Thyroid gland (tissue), 4 donors: ENCODE measurements at regions not wholly inside any gene's neighbourhood (a gene's known extent, or its start where the extent isn't known, plus 50 kb on each side); places are given as distances from the start of the nearest gene placed in this dataset.

Experiments
- DNase-seq, 2 donors: peaks; one replicate each; pipeline ENCODE4 v3.0.0-alpha.2; 2019
- H3K27ac ChIP-seq, 3 donors: fragments of 200-600 bp; sonication (generic); 1 replicate in 2 of 3; 2 replicates in 1 of 3; pipeline ENCODE4 v1.5.1; 2016 to 2019; ENCODE audit warnings: mild to moderate bottlenecking in 1 of 3, moderate library complexity in 1 of 3
- H3K27me3 ChIP-seq: fragments of 200-600 bp; sonication (generic); one replicate; pipeline ENCODE4 v1.5.1; 2019
- H3K36me3 ChIP-seq, 2 donors: fragments of 200-600 bp; sonication (generic); one replicate each; pipeline ENCODE4 v1.5.1; 2016 to 2019
- H3K4me1 ChIP-seq, 2 donors: fragments of 200-600 bp; sonication (generic); one replicate each; pipeline ENCODE4 v1.5.1; 2017 to 2019
- H3K4me3 ChIP-seq, 3 donors: fragments of 200-600 bp; sonication (generic); replicated peaks in 1 of 3; 1 replicate in 2 of 3; 2 replicates in 1 of 3; pipeline ENCODE4 v1.5.1; 2016; ENCODE audit warnings: mild to moderate bottlenecking in 1 of 3
- H3K9me3 ChIP-seq: fragments of 200-600 bp; sonication (generic); one replicate; pipeline ENCODE4 v1.5.1; 2017
- POLR2A ChIP-seq, 2 donors: fragments of 450-650 bp; IDR thresholded peaks; one replicate each; pipeline ENCODE4 v1.6.1; 2017; ENCODE audit warnings: antibody characterized with exemption in 2 of 2, mild to moderate bottlenecking in 2 of 2, moderate library complexity in 1 of 2
- WGBS, 2 donors: methylation state at CpG; one replicate each; pipeline ENCODE4 v1.1.5; 2017; 5-methylcytosine and 5-hydroxymethylcytosine counted together
- intact Hi-C: fragments of 100-400 bp; cut with DNase I; formaldehyde crosslinking; loops from one replicate; pipeline ENCODE4 v1.15.1; 2023
- TF ChIP-seq, protein P1 (sequence below), 6 experiments: fragments of 200-600 bp in 3 of 6; fragments of 450-650 bp in 3 of 6; sonication (generic) in 3 of 6; IDR thresholded peaks; one replicate each; pipeline ENCODE4 v1.5.1; 2016 to 2019; ENCODE audit warnings: antibody characterized with exemption in 6 of 6, mild to moderate bottlenecking in 2 of 6, inconsistent platforms in 1 of 6, moderate library complexity in 1 of 6

DNA sequence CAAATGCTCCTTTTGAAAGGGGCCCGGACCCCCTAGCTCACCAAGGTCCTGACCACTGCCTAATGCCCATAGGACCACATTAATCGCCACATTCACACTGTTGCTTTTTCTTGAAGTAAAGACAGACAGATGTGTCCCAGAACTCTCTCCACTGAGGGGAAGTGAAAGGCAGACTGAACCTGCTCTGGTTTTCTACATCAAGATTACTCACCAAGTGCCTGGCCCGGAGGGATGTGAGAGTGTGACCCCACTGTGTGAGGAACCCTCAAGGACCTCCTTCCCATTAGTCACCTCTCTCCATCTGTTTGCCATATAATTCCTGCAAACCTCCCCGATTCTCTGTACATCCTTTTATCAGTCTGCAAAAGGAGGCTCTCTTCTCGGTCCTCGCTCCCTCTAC, 381.5 kb downstream of the OMA1 start:
- no peak for DNase-seq
- no peak overlapping the region for H3K4me3 ChIP-seq
- WGBS, 2 donors = 84 to 88% methylated on average over 6 of the region's 6 CpGs
- no peaks in the 10 kb centered on the region for H3K9me3 ChIP-seq
- no peaks in the 10 kb centered on the region for H3K36me3 ChIP-seq
- H3K4me1 ChIP-seq = peaks cover 7 to 10% of the 10 kb centered on the region in 2 donors
- no peak overlapping the region for H3K27ac ChIP-seq
- H3K27me3 ChIP-seq = no peaks in the 10 kb centered on the region
- TF ChIP-seq, protein P1, sequence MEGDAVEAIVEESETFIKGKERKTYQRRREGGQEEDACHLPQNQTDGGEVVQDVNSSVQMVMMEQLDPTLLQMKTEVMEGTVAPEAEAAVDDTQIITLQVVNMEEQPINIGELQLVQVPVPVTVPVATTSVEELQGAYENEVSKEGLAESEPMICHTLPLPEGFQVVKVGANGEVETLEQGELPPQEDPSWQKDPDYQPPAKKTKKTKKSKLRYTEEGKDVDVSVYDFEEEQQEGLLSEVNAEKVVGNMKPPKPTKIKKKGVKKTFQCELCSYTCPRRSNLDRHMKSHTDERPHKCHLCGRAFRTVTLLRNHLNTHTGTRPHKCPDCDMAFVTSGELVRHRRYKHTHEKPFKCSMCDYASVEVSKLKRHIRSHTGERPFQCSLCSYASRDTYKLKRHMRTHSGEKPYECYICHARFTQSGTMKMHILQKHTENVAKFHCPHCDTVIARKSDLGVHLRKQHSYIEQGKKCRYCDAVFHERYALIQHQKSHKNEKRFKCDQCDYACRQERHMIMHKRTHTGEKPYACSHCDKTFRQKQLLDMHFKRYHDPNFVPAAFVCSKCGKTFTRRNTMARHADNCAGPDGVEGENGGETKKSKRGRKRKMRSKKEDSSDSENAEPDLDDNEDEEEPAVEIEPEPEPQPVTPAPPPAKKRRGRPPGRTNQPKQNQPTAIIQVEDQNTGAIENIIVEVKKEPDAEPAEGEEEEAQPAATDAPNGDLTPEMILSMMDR (IDR thresholded peaks at IDR 0.05) = no peak
- TF ChIP-seq POLR2A (IDR thresholded peaks at IDR 0.05) = no peak
- intact Hi-C loops = no loop called here

DNA sequence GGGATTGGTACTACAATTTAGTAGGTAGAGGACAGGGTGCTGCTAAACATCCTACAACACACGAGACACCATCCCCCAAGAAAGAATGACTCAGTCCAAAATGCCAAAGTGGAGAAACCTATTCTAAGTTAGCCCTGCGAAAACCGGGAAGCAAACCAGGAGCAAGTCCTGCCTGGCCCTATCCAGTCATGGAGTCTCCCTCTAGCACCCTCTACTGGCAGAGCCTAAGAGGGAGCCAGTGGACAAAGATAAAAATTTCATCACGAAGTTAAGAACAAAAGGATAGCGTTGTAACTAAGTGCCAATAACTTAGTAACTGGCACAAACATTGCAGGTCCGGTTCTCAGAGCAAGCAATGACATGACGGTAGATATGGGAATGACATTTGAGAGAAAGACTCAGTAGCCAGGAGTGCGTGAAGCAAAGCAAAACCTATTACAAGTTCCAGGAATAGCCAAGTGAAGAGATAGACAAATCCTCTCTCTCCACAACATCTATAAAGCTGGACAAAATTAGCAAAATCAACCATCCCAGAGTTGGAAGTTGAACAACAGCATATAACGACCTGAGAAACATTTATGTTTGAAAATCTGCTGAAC, 383.5 kb downstream of the OMA1 start:
- Histone ChIP-seq H3K27me3 (no peaks in the 10 kb centered on the region), H3K4me1 (peaks cover 7 to 10% of the 10 kb centered on the region in 2 donors), H3K36me3 (no peaks in the 10 kb centered on the region), H3K27ac (peak overlapping the region in 1 of 3 donors; percentile 36), H3K4me3 (no peak overlapping the region), H3K9me3 (no peaks in the 10 kb centered on the region)
- TF ChIP-seq POLR2A (IDR thresholded peaks at IDR 0.05) = no peak
- TF ChIP-seq, protein P1 (IDR thresholded peaks at IDR 0.05) = peak; percentile 32 to 88 (median 58)
- 25% methylated on average over 9 of the region's 9 CpGs for WGBS, 2 donors
- DNase-seq = peak; percentile 45 to 56
- intact Hi-C loops = no loop called here

DNA sequence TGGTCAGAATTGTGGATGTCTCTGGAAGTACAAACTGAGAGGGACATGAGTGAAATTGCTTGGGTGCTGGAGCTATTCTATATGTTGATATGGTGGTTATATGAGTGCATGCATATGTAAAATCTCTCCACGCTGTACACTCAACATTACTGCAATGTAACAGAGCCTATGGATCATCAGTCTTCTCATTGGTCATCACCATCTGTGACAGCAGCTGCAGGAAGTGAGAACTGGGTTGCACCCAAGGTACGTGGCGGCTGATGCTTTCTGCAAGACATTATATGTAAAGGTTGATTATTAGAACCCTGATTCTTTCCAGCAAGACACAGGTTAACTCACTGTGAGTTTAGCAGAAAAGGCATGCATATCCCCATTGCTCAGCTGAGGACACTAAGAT, 387.1 kb downstream of the OMA1 start:
- intact Hi-C loops = no loop called here
- Histone ChIP-seq H3K27me3 (no peaks in the 10 kb centered on the region), H3K27ac (no peak overlapping the region), H3K4me3 (no peak overlapping the region), H3K9me3 (no peaks in the 10 kb centered on the region), H3K4me1 (peaks cover 7 to 10% of the 10 kb centered on the region in 2 donors), H3K36me3 (no peaks in the 10 kb centered on the region)
- DNase-seq = no peak
- TF ChIP-seq, protein P1 (IDR thresholded peaks at IDR 0.05) = no peak
- TF ChIP-seq POLR2A (IDR thresholded peaks at IDR 0.05) = no peak
- WGBS, 2 donors = 89 to 93% methylated on average over 3 of the region's 3 CpGs

DNA sequence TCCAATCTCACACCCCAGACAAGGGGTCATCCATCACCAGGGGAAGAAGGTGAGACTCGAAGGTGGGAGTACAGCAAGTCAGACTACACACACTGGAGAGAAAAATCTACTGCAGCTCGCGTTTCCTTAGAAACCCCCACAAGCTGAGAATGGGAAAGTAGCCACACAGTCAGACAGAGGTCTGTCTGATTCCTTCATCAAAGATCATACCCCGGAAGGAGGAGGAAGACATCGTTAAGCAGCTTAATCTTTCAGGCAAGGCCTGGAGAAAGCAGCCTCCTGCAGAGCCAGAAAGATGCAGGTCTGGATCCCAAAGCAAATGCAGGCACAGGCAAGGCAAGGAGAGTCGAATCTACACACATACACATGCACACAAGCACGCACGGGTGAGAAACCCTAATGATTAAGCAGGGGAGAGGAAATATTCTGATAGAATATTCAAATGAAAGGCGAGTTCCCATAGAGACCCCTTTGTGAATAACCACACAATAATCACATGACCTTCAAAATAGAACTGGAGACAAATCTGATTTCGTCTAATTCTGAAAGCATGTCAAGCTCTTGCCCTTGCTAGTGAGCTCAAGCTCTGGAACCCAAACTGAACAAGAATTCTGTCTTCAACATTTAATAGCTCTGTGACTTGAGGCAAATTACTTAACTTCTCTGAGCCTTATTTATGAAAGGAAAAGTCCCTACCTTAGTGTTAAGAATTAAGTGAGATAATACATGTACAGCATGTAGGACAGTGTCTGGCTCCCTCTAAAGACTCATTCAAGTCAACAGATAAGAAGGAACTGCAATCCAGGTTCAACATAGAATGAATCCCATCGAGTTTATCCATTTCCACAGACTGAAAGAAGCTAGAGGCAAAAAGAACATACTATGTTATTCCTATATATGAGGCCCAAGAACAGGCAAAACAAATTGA, 387.8 kb downstream of the OMA1 start:
- DNase-seq = no peak
- Histone ChIP-seq H3K27ac (no peak overlapping the region), H3K4me3 (no peak overlapping the region), H3K4me1 (peaks cover 7 to 10% of the 10 kb centered on the region in 2 donors), H3K27me3 (no peaks in the 10 kb centered on the region), H3K36me3 (no peaks in the 10 kb centered on the region), H3K9me3 (no peaks in the 10 kb centered on the region)
- TF ChIP-seq POLR2A (IDR thresholded peaks at IDR 0.05) = no peak
- TF ChIP-seq, protein P1 (IDR thresholded peaks at IDR 0.05) = no peak
- intact Hi-C loops = no loop called here
- WGBS, 2 donors = 76 to 80% methylated on average over 11 of the region's 11 CpGs

DNA sequence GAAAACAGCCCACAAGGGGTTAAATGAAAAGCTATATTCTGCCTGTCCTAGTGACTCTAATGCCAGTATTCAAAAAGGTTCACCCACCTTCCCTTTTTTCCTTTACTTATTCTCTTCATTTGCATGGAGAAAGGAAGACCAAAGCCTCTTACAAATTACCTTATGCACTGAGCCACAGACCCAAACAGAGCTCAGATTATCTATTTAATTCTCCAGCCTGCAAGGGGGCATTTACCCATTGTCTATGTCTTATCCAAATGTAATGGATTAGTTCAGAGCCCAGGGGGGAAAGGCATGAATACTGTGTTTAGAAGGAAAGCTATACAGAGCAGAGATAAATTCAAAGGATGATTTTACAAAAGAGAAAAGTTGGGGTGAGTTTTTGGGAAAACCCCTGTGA, 388.5 kb downstream of the OMA1 start:
- Histone ChIP-seq H3K27me3 (no peaks in the 10 kb centered on the region), H3K27ac (no peak overlapping the region), H3K9me3 (no peaks in the 10 kb centered on the region), H3K4me1 (peaks cover 0 to 3% of the 10 kb centered on the region in 2 donors), H3K36me3 (no peaks in the 10 kb centered on the region), H3K4me3 (no peak overlapping the region)
- intact Hi-C loops = no loop called here
- TF ChIP-seq POLR2A (IDR thresholded peaks at IDR 0.05) = no peak
- TF ChIP-seq, protein P1 (IDR thresholded peaks at IDR 0.05) = no peak
- no peak for DNase-seq
